PC-3 (cell line): ENCODE measurements at regions not wholly inside any gene's neighbourhood (a gene's known extent, or its start where the extent isn't known, plus 50 kb on each side); places are given as distances from the start of the nearest gene placed in this dataset.

ENCODE experiments used
- ATAC-seq: fragments of 200-7000 bp; cut with Tn5 transposase; 2 replicates; pipeline ENCODE4 v1.9.1; 2020; ENCODE audit warnings: mild to moderate bottlenecking, moderate library complexity
- BruUV-seq: library from RNA; stranded (reverse); fragments of 400-500 nt; replicated peaks from 2 replicates; lab custom pipeline; 2021; lab: Mats Ljungman, UMichigan
- CTCF ChIA-PET: fragments of 300-600 bp; sonication (Branson Sonifier 250); formaldehyde crosslinking; loops from one replicate; lab custom pipeline; 2022; ENCODE audit warnings: antibody characterized with exemption; lab: Charles Lee
- POLR2A ChIA-PET: fragments of 300-600 bp; sonication (Branson Sonifier 250); formaldehyde crosslinking; loops from one replicate; lab custom pipeline; 2022; ENCODE audit warnings: antibody characterized with exemption; ENCODE audit not compliant: unreplicated experiment; lab: Charles Lee
- DNase-seq: peaks from one replicate; pipeline ENCODE4 v3.0.0-alpha.2; 2015
- H2AFZ ChIP-seq: fragments of 300-600 bp; sonication (generic); 2 replicates; pipeline ENCODE4 v1.6.0; 2016; ENCODE audit warnings: antibody characterized with exemption, low read length
- H3F3A ChIP-seq: fragments of 300-600 bp; sonication (generic); one replicate; pipeline ENCODE4 v1.6.0; 2017; ENCODE audit warnings: antibody characterized with exemption, low read length, control low read depth, mild to moderate bottlenecking; ENCODE audit not compliant: unreplicated experiment
- H3K27ac ChIP-seq: fragments of 300-600 bp; sonication (generic); 2 replicates; pipeline ENCODE4 v1.5.1; 2016; ENCODE audit warnings: mild to moderate bottlenecking, low read length
- H3K27me3 ChIP-seq: fragments of 300-600 bp; sonication (generic); 2 replicates; pipeline ENCODE4 v1.6.1; 2016; ENCODE audit warnings: low read length, mixed read lengths
- H3K36me3 ChIP-seq: fragments of 300-600 bp; sonication (generic); 2 replicates; pipeline ENCODE4 v1.6.1; 2016; ENCODE audit warnings: low read depth, mixed run types, low read length, mixed read lengths
- H3K4me1 ChIP-seq: fragments of 300-600 bp; sonication (generic); 2 replicates; pipeline ENCODE4 v1.5.1; 2016; ENCODE audit warnings: low read length; ENCODE audit not compliant: insufficient read depth
- H3K4me2 ChIP-seq: fragments of 300-600 bp; sonication (generic); 2 replicates; pipeline ENCODE4 v1.6.0; 2016; ENCODE audit warnings: low read length
- H3K4me3 ChIP-seq: fragments of 300-600 bp; sonication (generic); 2 replicates; pipeline ENCODE4 v1.5.1; 2016; ENCODE audit warnings: mild to moderate bottlenecking, low read length, mixed read lengths
- H3K79me2 ChIP-seq: fragments of 300-600 bp; sonication (generic); 2 replicates; pipeline ENCODE4 v1.6.1; 2017; ENCODE audit warnings: low read length, mixed read lengths
- H3K9ac ChIP-seq: fragments of 300-600 bp; sonication (generic); 2 replicates; pipeline ENCODE4 v1.6.0; 2016; ENCODE audit warnings: mild to moderate bottlenecking, low read length
- H3K9me2 ChIP-seq: fragments of 300-600 bp; sonication (generic); replicated peaks from 2 replicates; pipeline ENCODE4 v1.6.1; 2016; ENCODE audit warnings: mixed run types, low read length, mixed read lengths
- H3K9me3 ChIP-seq: fragments of 300-600 bp; sonication (generic); 2 replicates; pipeline ENCODE4 v1.6.1; 2016; ENCODE audit warnings: low read length, mixed read lengths
- H4K20me1 ChIP-seq: fragments of 300-600 bp; sonication (generic); 2 replicates; pipeline ENCODE4 v1.6.1; 2016; ENCODE audit warnings: low read length, mixed read lengths
- CTCF ChIP-seq: fragments of 300-600 bp; sonication (generic); conservative IDR thresholded peaks from 2 replicates; pipeline ENCODE4 v1.5.1; 2017; ENCODE audit warnings: antibody characterized with exemption, low read depth, mild to moderate bottlenecking, low read length
- EZH2 ChIP-seq: fragments of 300-600 bp; sonication (generic); IDR thresholded peaks from one replicate; pipeline ENCODE4 v1.6.1; 2017; ENCODE audit warnings: antibody characterized with exemption, mild to moderate bottlenecking, low read length; ENCODE audit not compliant: unreplicated experiment
- EZH2phosphoT487 ChIP-seq: fragments of 300-600 bp; sonication (generic); IDR thresholded peaks from 2 replicates; pipeline ENCODE4 v1.6.1; 2018; ENCODE audit warnings: mild to moderate bottlenecking, antibody characterized with exemption, low read length, borderline replicate concordance
- intact Hi-C: fragments of 100-400 bp; cut with micrococcal nuclease; formaldehyde crosslinking; loops from 2 replicates; pipeline ENCODE4 v1.9.0; 2023

DNA sequence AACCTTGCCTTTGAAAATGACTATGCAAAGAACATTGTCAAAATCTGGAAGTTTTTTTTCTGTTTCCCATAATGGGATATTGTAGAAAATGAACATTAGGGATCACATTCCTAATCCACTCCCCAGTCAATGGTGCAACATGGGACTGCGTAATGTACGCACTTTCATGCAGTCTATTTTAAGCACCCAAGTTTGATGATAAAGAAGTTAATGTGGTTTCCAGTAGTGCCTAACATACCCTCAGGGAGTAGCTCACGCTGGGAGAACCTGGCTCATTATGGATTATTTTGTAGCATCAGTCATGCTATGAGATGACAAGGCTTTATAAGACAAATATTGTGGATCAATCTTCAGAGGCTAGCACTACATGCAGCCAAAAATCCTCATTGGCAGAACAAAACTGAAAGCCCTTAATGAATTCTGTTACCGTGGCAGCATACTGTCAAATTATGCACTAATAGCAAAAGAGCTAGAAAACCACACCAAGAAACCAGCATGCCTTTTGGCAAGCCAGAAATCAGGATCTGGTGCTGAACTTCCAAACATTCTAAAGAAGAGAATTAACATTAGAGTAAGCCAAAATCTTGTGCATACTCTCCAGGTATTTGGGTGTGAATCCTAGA, 1392.8 kb upstream of the TENM3 start:
- Histone ChIP-seq H3K27ac (no peak overlapping the region), H4K20me1 (no peaks in the 10 kb centered on the region), H3K36me3 (no peaks in the 10 kb centered on the region), H3K4me3 (no peak overlapping the region), H3K79me2 (no peaks in the 10 kb centered on the region), H3K9ac (no peak overlapping the region), H3K27me3 (peaks cover 20% of the 10 kb centered on the region; the same call in 1 of the 2 replicates), H2AFZ (no peak overlapping the region), H3K9me3 (no peaks in the 10 kb centered on the region), H3K4me2 (no peak overlapping the region), H3F3A (no peaks in the 10 kb centered on the region), H3K9me2 (no peaks in the 10 kb centered on the region), H3K4me1 (no peaks in the 10 kb centered on the region)
- no TSS peak for BruUV-seq
- intact Hi-C loops = no loop called here
- ATAC-seq (no peak), DNase-seq (no peak)
- TF ChIP-seq CTCF (no peak), EZH2 (no peak), EZH2phosphoT487 (no peak)
- CTCF ChIA-PET = no interaction called here
- POLR2A ChIA-PET = no interaction called here

DNA sequence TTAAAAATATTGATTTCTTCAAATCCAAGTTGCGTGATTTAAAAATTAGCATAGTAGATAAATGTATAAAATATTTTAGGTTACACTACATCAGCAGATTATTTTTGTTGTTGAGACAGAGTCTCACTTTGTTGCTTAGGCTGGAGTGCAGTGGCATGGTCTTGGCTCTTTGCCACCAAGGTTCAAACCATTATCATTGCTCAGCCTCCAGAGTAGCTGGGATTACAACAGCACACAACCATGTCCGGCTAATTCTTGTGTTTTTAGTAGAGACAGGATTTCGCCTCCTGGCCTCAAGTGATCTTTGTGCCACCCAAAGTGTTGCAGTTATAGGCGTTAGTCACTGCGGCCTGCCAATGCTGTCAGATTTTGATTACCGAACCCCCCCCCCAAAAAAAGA, 1390.5 kb upstream of the TENM3 start:
- BruUV-seq = no TSS peak
- Histone ChIP-seq H3K36me3 (no peaks in the 10 kb centered on the region), H3K4me2 (no peak overlapping the region), H3K27me3 (peaks cover 17% of the 10 kb centered on the region; the same call in 1 of the 2 replicates), H3K4me3 (no peak overlapping the region), H3K79me2 (no peaks in the 10 kb centered on the region), H3K9ac (no peak overlapping the region), H3K27ac (no peak overlapping the region), H3K4me1 (no peaks in the 10 kb centered on the region), H3F3A (no peaks in the 10 kb centered on the region), H4K20me1 (no peaks in the 10 kb centered on the region), H3K9me2 (no peaks in the 10 kb centered on the region), H2AFZ (no peak overlapping the region), H3K9me3 (no peaks in the 10 kb centered on the region)
- ATAC-seq = no peak
- POLR2A ChIA-PET = no interaction called here
- intact Hi-C loops = no loop called here
- DNase-seq = no peak
- no peak for TF ChIP-seq CTCF
- CTCF ChIA-PET = no interaction called here

GRCh38 chr4:180855184-180855583, 1388.0 kb upstream of the TENM3 start:
- intact Hi-C loops = no loop called here
- ChIA-PET CTCF (no interaction called here), POLR2A (no interaction called here)
- no peaks in the 10 kb centered on the region for H3K36me3 ChIP-seq
- H3K9ac ChIP-seq = no peak overlapping the region
- no peak overlapping the region for H3K27ac ChIP-seq
- no peaks in the 10 kb centered on the region for H3K79me2 ChIP-seq
- TF ChIP-seq EZH2 (no peak), EZH2phosphoT487 (no peak), CTCF (no peak)
- no peaks in the 10 kb centered on the region for H3K9me3 ChIP-seq
- no peak overlapping the region for H3K4me2 ChIP-seq
- H3F3A ChIP-seq = no peaks in the 10 kb centered on the region
- no peak overlapping the region for H3K4me3 ChIP-seq
- no peaks in the 10 kb centered on the region for H3K4me1 ChIP-seq
- peaks cover 6% of the 10 kb centered on the region; the same call in 1 of the 2 replicates for H3K27me3 ChIP-seq
- ATAC-seq = no peak
- no peak overlapping the region for H2AFZ ChIP-seq
- no TSS peak for BruUV-seq
- H3K9me2 ChIP-seq = no peaks in the 10 kb centered on the region
- no peaks in the 10 kb centered on the region for H4K20me1 ChIP-seq
- DNase-seq = no peak
